NCI-H524 treated with DMSO at 0.1 percent for 48 hours (cell line): ENCODE measurements at regions not wholly inside any gene's neighbourhood (a gene's known extent, or its start where the extent isn't known, plus 50 kb on each side); places are given as distances from the start of the nearest gene placed in this dataset.

Source experiments
- DNase-seq: peaks from one replicate; lab custom pipeline; 2025; lab: John Stamatoyannopoulos, UW

DNA sequence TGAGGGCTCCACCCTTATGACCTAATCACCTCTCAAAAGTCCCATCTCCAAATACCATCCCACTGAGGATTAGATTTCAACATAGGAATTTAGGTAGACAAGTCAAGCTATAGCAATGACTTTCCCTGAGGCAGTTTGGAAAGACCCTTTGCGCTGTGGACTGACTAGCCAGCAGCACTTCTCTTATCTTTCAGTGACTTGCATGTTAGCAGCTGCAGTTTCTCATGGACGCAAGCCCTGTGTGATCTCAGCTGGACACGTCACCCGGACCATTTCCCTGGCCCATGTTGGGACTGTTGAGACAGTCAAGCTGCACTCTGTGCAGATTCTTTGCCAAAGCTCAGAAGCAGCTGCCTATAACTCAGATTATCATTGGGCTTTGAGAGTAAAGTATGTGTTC is 408.1 kb upstream of the USP24 start:
- no peak for DNase-seq

DNA sequence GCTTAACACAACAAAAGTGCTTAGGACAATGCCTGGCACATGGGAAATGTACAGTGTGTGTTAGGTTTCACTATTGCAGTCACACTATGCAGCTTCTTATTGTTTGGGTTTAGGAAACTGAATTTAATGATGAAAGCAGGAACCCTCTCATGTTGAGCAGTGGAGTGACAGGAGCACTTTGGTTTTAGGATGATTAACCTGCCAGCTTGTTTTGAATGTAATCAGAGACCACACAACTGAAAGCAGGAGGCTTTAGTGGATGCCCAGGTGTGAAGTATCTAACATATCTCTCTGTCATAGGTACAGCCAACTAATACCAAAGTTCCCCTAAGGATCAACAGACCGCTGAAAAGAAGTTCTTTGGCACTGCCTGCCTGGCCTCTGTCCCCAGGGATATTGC is 406.9 kb upstream of the USP24 start:
- no peak for DNase-seq

DNA sequence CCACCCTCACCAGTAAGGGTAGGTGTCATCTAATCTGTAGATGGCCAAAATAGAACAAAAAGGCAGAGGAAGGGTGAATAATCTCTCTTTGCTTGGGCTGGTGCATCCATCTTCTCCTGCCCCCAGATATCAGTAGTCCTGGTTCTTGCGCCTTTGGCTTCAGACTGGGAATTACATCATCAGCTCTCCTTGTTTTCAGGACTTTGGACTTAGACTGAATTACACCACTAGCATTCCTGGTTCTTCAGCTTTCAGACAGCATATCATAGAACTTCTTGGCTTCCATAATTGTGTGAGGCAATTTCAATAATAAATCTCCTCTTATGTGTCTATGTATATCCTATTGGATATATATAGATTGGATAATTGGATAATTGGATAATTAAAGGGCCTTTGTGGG is 403.0 kb upstream of the USP24 start:
- no peak for DNase-seq

DNA sequence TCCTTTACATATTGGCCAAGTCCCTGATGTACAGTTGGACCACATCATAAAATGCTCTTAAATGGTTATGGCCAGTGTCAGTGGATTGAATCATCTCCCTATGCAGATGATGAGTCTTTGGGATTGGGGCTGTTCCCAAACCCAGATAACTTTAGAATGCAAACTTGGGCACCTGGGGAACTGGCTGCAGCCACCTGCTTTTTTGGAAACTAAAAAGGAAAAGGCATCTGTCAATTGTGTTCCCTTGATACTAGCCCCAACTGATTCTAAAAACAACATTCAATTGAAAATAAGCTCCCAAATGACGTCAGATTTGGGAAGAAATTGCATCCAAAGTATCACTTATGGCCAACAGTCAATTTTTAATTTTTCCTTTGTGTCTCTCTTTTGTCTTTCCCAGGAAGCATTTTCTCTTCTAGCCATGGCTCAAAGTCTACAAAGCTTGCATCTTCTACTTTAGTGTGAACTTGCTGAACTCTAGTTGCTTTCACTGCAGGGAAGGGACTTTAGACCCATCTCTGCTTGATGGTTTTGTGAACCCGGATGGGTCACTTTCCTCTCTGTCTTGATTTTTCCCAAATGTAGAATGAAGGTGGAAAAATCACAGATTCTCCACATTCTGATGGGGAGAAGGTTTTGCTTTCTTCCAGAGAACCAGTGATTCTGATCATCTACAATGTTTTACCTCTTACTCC is 402.3 kb upstream of the USP24 start:
- DNase-seq: no peak

DNA sequence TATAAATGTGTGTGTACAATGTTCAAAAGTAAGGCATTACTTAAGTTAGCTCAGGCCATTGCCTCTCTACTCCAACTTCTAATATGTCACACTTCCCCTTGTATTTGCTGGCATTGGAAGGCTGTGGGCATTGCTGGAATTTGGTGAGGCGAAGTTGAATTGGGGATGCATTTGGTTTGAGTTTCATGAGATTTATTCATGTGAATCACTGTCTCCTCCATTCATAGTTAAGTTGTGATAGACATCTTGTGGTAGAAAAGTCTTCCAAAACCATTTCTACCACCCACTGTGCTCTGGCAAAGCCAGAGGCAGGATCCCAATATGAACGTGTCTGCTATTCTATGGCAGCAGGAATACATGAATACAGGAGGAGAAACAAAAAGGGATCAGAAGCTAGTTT is 397.8 kb upstream of the USP24 start:
- no peak for DNase-seq

DNA sequence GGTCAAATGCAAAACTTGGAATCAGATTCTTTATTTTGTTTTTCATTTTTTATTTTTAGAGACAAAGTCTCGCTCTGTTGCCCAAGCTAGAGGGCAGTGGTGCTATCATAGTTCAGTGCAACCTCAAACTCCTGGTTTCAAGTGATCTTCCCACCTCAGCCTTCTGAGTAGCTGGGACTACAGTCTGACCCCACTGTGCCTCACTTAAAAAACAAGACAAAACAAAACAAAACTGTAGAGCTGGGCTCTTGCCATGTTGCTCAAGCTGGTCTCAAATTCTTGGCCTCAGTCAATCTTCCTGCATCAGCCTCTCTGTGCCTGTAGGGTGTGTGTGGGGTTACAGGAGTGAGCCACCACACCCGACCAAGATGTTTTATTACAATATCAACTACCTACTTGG is 396.0 kb upstream of the USP24 start:
- no peak for DNase-seq

DNA sequence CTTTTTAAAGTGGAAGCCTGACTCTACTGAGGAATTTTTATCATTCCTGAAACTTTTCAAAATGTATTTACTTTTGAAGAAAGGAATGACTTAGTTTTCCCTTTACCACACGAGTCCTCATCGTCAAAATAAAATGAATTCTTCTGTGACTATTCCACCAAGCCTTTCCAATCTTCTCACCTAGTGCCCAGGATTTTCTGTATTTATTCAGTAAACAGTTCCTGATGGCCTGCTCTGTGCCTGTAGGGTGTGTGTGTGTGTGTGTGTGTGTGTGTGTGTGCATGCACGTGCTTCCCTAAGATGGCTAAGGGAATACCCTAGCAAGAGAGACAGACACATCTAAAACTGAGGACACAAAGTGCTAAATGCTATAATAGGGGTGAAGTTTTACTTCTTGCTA is 395.0 kb upstream of the USP24 start:
- no peak for DNase-seq

DNA sequence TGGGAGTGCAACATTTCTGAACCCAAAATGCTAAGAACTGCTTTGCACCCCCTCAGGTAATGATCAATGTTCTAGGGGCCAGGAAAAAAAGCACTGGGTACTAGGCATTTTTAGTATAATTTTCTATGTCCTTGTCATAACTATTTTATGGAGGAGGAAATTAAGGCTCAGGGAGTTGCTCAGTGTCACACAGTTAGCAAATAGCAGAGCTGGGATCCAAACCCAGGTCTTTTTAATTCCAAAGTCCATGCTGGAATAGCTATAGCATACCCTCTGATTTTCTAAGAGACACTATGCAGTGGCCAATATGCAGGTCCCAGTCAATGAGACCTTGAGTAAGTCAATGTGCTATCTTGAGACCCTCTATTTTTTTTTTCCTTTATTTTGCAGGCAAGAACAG is 394.5 kb upstream of the USP24 start:
- DNase-seq: no peak

DNA sequence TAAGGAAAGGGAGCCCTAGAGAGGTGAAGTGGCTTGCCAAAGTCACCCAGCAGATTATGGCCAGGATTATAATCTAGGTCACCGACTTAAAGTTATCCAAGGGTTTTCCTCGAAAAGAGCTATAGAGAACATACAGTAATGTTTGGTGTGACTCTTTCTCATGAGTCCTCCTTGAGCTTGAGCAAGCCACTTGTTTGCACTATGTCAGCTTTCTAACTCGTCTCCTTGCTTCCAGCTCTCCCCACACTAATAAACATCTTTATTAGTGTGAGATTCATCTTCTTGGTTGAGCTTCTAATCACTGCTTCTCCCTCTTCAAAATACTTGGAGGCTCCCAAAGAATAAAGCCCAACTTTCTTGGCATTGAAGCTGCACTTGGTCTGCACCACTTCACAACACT is 390.0 kb upstream of the USP24 start:
- no peak for DNase-seq

DNA sequence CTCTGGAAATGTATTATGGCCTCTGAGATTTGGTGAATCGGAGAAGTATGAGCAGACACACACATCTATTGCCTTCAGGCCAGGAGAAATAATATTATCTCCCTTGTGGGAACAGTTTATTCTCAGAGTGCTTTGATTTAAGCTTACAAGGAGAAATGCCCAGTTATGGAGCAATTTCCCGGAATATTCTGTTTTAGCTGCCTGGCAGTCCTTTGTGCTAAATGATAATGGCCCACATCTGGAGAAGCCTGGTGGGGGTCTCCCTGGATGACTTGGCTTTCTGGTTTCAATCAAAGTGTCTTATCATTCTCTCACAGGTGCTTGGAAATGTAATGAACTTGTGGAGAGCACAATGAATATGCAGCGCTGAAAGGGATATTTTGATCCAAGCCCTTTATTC is 389.6 kb upstream of the USP24 start:
- no peak for DNase-seq

DNA sequence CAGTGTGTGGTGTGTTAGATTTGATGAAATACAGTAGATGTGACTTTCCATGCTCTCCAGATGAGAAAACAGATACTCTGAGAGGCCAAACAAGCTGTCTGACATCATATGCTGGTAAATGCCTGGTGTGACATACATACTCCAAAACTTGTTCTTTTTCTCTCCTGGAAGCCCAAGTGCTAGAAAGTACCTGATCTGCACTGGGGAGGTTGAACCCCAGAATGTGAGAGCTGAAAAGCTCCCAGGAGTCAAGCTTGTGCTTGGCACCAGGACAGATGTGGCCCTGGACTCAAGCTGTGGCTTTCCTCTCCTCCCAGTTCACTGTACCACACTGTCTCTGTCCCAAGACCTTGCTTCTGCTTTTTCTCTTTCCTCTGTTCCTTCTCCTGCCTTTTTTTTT is 389.0 kb upstream of the USP24 start:
- no peak for DNase-seq

DNA sequence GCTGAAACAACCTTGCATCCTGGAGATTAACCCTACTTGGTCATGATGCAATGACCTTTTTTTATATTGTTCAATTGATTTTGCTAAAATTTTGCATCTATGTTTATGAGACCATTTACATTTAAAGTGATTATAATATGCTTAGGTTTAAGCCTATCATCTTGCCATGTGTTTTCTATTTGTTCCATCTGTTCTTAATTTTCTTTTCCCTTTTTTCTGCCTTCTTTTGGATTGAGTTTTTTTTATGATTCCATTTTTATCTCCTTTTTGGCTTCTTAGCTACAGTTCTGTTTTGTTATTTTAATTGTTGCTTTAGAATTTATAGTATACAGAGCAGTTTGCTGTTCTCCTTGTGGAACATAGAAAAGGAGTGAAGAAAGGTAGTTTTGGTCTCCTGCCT is 385.1 kb upstream of the USP24 start:
- DNase-seq: no peak

DNA sequence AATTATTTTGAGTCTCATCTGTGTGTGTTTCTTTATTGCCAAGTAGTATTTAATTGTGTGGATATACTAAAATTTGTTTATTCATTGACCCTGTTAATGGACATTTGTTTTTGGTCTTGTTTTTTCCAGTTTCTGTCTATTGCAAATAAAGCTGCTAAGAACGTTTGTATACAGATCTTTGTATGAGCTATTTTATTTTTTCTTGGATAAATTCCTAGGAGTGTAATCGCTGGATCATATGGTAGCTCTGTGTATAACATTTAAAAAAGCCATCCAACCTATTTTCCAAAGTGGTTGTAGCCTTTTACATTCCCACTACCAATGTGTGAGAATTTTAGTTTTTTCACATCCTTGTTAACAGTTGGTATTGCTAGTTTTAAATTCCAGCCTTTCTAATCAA is 382.7 kb upstream of the USP24 start:
- no peak for DNase-seq

DNA sequence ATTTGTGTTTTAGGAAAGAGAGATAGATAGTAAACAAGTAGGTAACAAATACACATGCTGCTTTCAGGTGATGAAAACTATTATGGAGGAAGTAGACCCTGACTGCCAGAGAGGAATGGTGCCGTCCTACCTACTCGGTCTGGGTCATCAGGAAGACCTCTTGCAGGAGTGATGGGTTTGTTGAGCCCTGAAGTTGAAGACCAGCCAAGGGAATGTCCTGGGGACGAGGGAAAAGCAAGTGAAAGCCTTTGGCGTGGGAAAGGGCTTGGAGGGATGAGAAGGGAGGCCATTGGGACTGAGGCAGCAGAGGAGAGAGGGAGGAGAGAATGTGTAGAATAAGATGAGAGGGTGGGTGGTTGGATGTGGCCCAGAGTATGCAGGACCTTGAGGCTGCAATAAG is 379.5 kb upstream of the USP24 start:
- DNase-seq: no peak

DNA sequence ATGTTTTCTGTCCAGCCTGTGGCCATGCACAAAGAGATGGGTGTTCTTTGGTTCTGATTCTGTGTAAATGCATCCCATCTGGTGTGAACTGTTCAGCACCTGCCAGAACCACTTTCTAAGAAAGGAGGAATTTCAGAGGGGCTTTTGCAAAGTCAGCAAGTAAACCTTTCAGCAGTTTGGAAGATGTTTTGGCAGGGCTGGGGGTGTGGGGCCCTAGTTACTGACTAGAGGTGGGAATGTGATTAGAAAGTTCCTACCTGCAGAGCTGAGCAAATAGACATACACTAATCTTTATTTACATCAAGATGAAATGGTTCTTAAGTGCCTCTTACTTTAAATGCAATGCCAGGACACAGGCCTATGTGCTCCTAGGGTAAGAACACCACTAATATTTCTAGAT is 378.1 kb upstream of the USP24 start:
- DNase-seq: no peak

DNA sequence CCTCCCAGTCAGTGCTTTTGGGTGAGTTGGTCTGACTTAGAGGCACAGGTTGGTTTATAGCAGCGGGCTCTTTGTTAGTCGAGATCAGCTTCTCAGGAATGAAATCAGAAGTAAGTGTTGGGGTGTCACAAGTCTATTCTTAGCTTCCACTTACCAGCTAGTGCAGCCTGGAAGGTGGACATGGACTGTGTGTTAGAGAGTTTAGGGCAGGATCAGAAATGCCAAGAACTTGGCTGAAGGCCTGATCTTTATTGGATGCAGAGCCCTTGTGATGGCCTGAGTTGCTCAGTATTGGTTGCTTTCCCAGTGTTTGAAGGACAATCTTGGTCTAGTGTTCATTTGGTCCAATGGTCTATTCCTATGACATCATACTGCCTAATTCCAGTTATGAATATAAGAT is 377.0 kb upstream of the USP24 start:
- no peak for DNase-seq

DNA sequence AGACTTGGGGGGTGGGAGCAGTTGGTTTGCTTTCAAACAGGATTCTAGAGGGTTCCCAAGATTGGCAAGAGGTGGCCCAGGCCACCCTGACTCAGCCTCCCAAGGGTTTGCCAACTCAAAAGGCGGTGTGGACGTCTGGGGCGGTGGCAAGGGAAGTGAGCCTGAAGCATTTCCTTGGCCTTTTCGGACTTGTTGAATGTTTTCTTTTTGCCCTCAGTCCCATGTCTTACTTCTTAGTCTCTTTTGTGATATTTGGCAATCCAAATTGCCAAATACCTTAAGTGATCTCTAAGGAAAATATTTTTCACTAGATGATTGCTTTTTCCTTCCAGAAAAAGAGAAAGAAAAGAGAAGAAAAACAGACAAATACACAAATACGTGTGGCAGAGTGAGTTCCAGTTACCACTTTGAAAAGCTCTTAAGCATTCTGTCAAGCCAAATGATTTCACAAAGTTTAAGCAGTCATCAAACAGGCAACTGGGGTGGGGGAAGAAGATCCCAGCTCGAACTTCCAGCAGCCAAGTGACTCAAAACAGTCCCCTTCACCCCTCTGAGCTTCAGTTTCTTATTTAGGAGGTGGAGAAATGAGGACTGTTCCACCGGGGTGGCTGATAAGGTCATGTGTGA is 374.6 kb upstream of the USP24 start:
- no peak for DNase-seq

DNA sequence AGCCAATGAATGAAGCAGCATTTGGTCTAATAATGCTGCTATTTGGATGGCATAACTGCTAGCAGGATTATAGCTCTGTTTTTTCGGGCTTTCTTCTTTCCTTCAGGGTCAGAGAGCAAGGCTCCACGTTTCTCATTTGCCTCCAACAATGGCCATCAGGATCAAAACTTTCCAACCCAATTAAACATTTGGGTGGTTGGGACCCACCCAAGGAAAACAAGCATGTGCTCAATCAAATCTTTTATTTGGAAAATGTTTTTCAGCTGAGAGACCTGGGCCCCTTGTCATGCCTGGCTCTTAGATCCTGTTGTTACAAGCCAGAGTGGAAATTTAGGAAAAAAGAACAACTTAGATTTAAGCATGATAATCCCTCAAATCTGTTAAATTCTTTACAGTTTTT is 373.1 kb upstream of the USP24 start:
- no peak for DNase-seq

DNA sequence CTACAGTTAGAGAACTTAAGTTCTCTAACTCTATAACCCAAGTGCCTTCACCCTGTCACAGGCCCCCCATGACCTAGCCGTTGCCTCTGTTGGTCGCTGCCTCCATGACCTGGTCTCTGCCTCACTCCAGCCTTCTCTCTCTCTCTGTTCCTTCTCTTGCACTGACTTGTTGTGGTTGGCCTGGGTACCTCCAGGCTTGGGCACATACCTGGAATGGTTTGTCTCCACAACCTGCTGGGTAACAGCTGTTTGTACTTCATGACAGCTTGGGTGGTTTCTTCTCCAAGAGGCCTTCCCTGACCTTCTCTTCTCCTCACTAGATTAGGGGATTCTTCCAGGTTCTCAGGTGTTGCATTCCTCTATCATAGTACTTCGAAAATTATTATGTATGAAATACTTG is 371.6 kb upstream of the USP24 start:
- DNase-seq: no peak

DNA sequence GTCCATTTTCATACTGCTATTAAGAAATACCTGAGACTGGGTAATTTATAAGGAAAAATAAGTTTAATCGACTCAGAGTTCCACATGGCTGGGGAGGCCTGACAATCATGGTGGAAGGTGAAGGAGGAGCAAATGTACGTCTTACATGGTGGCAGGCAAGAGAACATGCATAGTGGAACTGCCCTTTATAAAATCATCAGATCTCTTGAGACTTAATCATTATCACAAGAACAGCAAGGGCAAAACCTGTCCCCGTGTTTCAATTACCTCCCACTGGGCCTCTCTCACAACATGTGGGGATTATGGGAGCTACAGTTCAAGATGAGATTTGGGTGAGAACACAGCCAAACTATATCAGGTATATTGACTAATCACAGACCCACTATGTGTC is 370.2 kb upstream of the USP24 start:
- DNase-seq: no peak

DNA sequence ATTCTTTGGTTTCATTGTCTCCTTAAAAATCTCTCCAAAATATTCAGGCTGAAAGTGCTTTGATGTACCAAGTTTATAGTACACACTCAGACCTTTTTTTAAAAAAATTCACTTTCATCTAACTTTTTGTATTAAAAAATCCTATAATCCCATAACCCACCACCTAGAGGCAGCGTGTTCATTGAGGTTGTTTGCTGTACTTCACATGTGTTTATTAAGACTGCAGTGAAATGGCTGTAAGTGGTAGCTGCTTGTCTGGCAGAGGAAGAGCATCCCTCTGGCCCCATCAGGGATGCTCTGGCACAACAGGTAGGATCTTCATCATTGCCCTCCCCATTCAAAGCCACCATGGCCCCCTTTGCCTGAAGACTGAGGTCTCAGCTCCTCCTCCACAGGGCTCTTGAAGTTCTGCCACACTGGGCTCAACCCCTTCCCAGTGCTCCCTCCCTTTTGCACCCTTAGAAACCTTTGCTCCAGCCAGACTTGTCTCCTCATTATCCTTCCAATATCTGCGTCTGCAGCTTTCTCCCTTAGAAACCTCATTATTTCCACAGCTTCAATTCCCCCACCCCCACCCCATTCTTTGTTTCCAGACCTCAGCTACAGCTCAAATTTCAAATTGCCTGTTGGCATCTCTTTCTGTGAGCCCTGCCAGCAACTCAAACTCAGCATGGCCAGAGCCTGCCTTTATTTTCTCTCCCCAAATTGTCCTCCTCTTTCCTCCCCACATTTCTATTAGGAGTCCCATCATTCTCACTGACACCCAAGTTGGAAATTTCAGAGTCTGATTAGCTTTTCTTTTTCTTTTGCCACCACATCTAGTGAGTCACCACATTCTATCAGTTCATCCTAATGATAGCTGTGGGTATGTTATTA is 369.6 kb upstream of the USP24 start:
- no peak for DNase-seq

DNA sequence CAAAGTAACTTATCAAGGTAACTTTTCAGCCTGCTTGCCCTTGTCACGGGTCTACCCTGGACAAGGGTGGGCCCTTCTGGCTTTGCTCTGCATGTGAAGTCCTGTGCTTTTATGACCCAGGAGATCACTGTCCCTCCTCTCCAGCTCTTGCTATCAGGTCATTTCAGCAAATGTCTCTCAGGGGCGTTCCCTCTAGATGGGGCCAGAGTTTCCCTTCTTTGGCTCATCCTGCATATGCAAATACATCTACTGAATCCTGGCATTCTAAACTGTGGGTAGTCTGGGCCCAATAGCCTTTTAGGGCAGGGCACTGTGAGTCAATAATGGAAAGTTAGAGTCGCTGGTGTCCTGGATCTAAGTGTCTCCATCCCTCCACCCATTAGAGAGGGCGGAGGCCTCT is 366.9 kb upstream of the USP24 start:
- DNase-seq: no peak

DNA sequence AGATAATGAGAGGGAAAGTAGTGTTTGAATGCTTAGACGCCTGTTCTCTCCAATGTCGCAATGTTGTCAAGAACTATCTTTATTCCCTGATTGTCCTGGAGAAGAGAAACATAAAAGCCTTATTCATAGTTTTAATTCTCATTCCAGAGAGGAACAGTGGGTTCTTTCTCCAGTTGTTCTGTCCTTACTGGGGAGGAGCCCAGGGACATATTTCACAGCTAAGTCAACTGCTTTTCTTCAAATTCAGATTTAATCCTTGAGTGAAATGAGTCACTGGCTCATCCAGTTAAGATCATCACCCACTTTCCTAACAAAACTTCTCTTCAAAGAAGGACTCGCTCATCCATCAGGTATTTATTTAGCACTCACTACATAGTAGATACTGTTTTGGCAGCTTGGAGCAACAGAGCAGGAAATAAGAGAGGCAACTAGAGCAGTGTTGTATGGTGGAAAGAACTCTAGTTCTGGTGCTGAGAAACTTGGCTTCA is 365.7 kb upstream of the USP24 start:
- no peak for DNase-seq
